DMS153 (cell line): ENCODE measurements at regions not wholly inside any gene's neighbourhood (a gene's known extent, or its start where the extent isn't known, plus 50 kb on each side); places are given as distances from the start of the nearest gene placed in this dataset.

Experiments
- DNase-seq: peaks from one replicate; lab custom pipeline; 2025; lab: John Stamatoyannopoulos, UW

DNA sequence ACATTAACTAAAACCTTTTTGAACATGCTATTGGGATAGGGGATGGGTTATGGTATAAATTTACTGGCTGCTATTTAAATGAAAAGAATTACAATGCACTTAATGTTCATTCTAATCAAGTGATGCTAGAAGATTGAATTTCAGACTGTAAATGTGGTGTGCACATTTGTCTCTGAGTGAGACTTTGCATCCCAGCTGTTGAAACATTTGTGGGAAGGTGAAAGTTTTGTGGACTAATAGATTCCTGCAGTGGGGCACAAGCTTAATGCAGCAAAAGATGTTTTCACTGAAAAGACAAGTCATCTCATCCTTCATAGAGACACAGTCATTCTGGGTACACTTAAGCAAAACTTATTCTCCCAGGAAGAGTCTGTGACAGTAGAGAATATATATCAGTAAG, 323.6 kb downstream of the NFIB start:
- no peak for DNase-seq

DNA sequence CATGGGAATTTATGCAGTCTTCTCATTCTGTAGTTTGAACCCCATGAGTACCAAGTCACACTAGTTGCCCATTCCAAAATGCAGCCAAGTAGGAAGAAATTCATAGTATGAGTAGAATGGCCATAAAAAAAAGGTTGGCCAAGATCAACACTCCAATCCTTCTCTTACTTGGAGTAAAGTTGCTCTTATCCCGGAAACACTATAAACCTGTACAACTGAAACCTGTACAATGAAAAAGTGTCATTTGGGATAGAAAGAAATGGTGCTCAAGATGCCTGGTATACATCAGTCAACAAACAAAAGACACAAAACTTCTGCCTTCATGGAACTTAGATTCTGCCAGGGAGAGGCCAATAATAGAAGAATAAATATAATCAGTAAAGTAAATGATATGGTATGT, 325.0 kb downstream of the NFIB start:
- no peak for DNase-seq

DNA sequence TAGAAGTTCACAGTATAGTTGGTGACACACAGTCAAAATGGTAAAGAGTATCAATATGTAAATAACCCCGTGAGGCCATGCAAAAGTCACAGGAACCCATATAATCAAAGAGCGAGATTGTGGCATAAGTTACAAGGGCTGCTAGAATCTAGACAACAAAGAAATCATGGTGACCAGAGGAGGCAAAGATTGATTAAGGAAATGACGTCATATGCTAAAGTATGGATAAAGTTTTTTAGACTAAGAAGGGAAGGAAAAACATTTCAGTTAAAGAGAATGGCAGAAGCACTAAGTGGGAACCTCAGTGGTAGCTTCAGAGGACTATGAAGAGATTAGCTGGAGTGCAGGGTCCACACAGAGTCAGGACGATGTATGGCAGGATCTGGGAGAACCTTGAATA, 330.3 kb downstream of the NFIB start:
- DNase-seq = no peak

DNA sequence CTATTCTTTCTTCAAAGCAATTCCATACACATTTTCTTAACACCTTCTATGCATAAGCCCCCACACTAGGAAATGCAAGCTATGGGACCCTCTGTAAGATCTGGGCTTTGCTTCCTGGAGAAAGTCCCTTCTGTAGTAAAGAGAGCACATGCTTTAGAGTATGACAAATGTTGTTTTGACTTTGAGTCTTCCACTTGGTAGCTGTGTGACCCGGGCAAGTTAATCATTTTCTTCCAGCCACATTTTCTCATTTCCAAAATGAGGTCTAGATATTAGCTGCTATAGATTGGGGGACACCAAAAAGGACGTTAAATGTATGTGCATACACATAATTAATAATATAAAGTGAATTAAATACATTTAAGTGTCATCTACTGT, 334.0 kb downstream of the NFIB start:
- DNase-seq = no peak

DNA sequence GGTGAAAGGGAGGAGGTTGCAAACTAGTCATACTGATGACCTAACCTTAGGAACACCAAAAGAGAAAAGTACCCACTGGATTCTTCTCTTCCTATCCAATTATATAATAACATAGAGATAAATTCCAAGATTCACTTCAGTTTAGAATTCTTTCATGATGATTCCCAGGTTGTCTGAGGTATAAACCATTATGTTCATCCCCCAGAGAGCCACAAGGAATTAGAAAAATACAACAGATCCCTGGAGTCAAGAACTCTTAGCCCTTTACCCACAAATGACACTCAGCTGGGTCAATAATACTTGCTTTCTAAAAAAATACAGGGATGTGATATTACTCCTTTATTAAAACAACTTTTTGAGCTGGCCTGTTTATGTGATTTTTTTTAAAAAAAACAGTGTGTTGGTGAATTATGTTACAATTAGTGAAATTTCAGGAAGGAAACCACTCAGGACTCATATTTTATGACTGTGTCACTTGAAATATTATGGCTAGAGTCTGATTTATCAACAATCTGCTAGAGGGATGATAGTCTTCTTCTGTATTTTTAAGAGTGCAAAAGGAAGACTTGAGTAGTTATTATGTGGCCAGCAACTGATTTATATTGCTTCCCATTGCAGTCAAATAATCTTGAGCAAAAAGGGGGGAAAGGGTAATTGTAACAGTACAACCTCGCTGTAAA, 338.2 kb downstream of the NFIB start:
- no peak for DNase-seq

DNA sequence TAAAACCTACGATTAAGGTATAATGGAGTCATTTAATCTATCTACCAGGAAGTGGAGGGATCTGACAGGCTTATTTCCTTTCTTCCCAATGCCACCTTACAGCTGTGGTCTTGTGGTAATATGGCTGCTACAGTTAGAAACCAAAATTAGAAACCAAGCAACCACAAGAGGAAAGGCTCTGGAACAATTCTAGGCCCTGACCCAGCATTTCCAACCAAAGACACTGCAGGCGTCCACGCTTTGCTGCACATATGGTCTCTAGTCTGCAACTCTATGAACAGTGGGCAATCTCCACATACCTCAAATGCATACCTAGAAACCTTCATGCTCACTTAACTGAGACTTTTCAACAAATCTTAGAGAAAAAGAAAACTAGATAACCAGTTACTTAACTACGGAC, 339.1 kb downstream of the NFIB start:
- no peak for DNase-seq

DNA sequence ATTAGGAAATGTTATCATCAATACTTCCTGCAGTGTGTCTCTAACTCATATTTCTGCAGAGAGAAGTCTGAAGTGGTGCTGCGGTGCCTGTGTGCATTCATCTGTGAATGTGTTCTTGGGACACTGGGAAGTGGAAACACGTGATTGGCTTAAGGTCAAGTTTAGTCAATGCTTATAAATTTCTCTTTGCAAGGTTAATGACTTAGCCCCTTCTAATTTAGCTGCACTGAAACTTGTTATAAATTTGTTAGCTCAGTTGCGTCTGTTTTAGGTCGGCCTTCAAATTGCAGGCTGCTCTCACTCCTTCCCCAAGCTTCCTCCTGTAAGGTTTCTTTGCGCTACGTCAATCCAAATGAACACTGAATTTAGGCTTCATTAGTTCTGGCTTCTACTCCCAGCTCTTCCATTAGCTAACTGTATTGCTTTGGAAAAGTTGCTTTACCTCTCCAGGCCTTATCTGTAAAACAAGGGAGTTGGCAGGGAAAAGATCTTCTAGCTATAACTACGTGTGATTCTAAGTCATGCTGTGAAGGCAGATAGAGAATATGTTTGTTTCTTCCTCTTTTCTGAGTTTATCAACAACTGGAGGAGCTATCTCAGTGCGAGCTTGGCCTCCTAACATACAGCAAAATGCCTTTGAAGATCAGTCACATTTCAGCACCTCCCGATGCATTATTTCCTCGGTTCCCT, 341.8 kb downstream of the NFIB start:
- no peak for DNase-seq

DNA sequence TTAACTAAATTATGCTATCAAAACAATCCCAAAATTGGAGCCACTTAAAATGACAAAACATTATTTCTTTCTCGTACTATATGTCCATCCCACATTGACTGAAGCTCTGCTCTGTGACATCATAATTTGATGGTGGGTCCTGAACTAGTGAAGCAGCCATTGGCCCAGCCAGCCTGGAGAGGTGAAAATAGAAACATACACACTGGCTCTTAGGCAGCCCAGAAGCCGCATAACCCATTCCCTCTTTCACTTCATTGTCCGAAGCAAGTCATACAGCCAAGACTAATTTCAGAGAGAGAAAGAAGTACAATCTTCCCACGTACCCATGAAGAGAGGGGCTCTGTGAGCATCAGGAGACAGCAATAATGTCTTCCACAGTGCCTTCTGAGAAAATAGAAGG, 342.5 kb downstream of the NFIB start:
- DNase-seq = no peak

DNA sequence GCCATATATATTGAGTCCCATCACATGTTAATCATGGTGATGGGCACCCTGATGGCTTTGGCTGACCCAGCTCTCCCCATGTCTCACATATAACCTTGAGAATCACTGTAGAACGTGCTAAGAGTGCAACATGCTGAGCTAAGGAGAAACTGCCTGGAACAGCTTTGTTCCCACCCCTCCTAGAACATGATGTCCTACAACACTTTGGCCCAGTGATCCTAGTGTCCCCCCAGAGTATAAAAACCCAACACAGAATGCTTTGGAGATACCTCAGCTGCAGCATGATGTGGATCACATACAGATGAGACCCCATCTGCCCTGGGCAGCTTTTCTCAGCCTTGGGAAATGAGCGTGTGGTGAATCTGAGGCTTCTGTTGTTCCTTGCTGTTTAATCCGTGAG, 343.5 kb downstream of the NFIB start:
- DNase-seq = no peak

DNA sequence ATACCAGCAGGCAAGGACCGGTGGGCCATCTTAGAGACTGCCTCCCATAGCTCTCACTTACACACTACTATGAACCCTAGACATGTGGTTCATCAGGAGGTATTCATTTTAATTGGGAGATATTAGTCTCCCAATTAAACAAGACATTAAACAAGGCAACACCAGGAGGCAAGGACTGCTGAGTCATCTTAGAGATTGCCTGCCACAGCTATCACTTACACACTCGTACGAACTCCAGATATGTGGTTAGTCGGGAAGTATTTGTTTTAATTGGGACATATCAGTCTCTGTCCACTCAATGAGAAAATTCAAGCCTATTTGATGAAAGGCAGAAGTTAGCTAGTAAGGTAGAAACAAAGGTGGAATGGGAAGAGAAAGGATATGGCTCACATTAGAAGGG, 343.9 kb downstream of the NFIB start:
- DNase-seq = no peak

DNA sequence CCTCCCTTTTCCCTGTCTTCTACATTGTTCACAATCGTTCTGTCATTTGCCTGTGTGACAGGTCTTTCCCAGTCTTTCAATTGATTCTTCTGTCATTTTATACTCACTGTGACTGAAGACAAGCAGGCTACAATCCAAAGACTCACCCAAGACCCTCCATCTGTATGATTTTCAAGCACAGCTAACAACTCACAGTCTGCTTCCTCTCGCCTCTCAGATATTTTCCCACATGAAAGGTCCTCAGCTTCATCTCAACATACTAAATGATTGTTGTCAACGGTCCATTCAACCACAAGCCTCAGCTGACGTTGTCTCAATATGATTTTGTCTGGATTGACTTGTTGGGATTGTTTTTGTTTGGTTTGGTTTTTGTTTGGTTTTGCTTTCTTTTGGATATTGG, 346.5 kb downstream of the NFIB start:
- no peak for DNase-seq

DNA sequence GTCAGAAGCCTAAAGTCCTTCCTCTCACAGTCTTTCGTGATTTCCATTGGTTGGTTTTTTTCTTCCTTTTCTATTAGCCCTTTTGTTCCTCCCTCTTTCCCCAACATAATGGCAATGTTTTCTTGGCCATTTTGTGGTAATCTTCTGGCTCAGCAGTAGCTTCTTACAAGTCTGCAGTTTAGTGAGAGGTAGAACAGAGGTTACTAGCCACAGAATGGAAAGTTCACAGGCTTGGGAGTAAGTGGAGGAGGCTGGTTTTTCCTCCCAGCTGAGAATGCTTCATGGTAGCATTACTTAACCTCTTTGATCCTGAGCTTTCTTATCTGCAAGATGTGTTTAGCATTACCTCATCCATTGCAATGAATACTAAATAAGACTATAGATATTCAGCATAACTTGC, 346.9 kb downstream of the NFIB start:
- DNase-seq = no peak

DNA sequence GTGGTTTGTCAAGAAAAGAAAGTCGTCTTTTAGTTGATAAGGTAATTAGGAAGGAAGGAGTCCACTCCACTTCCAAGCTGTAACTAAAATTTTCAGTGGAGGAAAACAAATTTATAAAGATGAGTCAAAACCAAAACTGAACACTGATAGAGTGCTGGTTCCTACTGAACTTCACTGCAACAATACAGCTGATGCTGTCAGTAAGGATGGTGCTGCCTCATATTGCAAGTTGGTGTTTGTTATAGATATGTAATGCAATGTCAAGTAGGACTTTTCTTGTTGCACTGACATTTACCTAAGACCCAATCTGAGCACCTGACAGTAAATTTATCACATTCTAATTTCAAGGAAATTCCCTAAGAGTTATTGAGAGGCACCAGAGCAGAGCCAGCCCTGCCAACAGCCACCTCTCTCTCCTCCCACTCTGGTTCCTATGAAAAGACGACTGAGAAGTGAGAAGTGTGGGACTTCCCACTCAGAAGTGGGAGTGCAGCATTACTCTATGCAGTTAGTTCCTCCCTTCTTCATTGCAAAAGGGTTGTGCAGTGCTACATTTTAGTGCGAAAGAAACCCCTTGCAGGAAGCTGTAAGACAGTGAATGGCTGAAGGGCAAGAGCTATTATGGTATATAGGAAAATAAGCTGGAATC, 350.8 kb downstream of the NFIB start:
- DNase-seq = no peak

DNA sequence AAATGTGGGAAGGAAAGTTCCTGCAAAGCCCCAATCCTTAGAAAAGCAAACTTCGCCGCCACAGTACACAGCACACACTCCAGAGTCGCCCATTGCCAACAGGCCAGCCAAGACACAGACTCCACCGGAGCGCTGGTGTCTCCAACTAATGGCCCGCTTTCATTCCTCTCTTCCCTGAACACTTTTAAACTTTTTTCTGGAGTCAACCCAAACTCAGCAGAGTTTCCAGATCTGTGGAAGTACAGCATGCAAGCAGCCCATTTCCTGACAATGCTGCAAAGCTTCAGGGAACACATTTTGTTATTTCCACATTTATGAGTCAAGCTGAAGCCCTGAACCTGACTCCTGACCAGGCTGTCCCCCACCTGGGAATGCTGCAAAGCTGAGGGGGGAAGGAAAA, 351.9 kb downstream of the NFIB start:
- no peak for DNase-seq

DNA sequence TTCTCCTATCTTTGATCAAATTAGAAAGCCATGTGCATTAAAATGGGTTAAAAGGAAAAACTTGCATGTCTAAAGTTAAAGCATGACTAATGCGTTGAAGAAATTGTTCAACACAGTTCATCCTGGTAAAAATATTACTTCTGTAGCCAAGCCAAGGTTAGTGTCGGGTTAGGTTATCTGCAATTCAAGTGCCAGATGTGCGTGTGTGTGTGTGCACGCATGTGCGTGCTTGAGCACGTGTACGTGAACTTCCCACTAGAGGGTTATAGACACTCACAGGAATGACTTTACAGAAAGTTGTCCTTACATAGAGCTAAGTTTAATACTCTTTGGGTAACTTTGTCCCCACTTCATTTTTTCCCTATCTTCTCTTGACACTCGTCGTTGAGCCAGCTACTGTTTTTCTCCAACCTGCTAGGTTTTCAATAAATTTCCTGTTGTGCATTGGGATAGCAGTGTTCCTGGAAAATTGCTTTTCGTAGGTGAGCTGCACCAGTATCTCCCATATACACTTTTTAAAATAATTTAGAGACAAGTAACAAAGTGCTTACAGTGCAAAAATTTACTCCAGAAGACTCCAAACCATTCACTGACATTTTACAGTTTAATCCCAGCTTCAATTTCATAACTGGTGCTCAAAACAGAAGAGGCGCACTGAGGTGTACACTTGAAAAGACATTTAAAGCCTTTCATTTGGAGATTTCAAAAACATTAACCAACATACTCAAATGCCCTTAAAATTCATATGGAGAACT, 353.8 kb downstream of the NFIB start:
- DNase-seq = no peak

DNA sequence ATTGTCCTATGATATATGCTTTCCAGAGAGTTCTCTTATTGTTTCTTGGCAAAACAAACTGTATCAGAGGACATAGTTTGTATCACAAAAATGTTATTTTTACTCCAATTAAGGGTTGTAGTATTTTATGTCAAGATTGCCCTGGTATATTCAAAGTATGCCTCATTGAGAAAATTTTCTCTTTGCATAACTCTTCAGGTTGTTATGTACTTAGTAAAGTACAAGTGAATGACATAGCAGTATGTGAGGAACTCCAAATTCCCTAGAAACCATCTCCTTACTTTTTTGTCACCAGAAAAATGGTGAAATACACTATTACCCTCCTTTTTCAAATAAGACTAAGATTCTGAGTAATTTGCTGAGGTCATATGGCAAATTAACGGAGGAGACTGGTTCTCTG, 355.3 kb downstream of the NFIB start:
- DNase-seq = no peak

DNA sequence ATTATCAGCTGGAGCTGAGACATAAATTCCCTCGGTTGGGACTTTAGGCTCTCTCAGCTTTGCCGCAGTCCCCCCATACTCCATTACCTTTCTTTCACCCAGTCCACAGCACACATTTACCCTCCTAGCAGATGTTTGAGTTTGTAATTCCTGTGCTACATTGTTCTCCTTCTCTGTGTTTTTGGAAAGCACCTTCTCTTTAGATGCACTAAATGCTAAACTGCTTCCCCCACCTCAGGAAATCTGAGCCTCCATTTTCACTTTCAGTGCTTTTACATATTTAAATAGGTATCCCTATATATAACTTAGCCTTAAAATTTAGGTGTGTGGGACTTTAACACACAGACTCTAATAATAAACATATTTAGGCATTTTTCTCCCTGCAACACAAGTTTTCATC, 356.9 kb downstream of the NFIB start:
- no peak for DNase-seq

DNA sequence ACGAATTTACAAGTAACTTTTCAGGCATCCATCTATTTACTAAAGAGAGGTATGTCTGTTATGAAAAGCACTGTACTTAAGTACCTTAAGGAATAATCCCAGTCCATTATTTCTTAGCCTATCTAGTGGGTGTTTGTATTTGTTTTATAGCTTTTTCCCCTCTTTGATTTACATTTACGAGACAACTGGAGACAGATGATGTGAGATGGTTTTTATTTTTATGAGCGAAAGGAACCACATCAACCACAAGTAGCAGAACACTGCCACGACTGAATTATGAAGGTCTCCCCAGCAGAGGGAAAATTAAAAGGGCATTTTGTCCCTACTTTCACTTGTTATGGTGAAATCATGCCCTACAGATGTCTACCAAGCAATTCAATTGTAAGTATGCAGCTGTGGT, 357.8 kb downstream of the NFIB start:
- DNase-seq = no peak

DNA sequence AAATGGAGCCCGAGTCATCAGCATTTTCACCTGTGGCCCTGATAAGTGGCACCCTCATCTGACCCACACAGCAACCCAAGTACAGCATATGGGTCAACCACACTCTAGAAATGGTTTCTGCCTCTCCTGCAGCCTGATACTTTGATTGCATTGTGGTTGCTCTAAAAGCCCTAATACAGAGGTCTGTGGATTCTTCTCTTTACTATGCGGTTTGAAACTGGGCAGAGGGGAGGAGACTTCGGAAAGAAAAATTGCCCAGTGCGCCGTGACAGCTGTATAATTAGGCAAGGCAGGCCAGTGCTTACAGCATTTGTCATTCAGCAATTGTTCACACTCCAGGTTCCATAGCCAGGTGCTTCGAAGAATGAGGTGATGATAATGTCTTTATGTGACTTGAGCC, 361.0 kb downstream of the NFIB start:
- DNase-seq = peak; percentile 63

DNA sequence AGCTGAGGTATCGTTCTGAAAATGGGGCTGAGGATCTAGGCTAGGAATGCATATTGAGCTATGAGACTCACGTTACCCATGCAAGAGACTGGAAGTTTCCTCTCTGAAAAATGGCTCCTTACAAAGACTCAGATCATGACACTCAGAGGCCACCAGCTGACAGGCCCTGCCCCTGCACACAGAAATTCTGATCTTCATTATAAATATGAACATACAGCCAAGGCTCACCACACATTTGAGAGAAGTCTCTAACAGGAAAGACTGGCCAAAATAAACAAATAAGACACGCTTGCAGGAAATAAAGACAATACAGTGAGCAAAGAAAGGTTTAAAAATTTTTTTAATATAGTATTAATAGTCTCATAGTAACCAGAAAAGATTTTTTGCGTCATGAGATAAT, 365.9 kb downstream of the NFIB start:
- no peak for DNase-seq

DNA sequence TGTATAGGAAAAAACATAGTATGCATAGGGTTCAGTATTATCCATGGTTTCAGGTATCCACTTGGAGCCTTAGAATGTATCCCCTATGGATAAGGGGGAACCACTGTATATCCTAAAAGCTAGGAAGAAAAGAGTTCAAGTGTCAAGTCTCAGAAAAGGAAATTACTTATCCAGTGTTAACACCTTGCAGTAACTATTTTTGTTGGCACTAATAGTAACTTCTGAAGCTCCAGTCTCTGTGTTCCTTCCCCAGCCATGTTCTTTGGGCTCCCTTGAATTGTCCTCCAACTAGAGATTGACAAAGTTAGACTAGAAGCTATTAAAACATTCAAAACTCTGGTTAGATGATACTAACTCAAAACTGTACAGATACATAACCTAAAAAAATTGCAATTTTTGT, 370.8 kb downstream of the NFIB start:
- DNase-seq = no peak

DNA sequence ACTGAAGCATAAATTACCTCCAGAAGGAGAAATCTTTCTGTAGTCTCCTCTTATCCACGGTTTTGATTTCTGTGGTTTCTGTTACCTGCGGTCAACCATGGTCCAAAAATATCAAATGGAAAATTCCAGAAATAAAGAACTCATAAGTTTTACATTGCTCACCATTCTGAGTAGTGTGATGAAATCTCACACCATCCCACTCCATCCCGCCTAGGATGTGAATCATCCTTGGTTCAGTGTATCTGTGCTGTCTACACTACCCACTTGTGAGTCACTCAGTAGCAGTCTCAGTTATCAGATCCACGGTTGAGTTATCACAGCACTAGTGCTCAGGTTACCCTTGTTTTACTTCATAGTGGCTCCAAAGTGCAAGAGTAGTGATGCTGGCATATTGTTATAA, 371.2 kb downstream of the NFIB start:
- DNase-seq = no peak

DNA sequence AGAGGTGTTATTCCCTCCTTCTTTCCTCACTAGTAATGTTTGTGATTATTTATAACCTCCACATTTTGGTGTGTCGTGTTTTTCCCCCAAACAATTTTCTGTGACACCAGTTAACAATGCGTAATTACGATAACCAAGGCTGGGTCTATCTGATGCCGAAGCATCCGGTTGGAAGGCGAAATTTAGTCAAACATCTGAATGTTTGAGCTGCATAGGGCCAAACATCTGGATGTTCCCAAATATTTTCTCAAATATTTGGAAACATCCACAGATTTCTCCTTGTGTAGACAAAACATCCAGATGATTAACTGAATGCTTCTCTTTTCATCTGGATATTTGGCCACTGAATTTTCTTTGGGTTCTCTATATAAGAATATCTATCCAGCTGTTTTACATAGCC, 371.7 kb downstream of the NFIB start:
- DNase-seq = no peak
